ENCODE measurements at regions not wholly inside any gene's neighbourhood (a gene's known extent, or its start where the extent isn't known, plus 50 kb on each side); places are given as distances from the start of the nearest gene placed in this dataset.

GRCh38 chr12:67062193-67062592 is 207.0 kb upstream of the CAND1 start:
- Histone ChIP-seq H3K9me3 (no peaks in the 10 kb centered on the region), H3K27ac (no peak overlapping the region), H3K4me3 (no peak overlapping the region), H3K27me3 (peaks cover 0 to 21% of the 10 kb centered on the region in 2 donors), H3K36me3 (no peaks in the 10 kb centered on the region), H3K4me1 (no peaks in the 10 kb centered on the region)
- TF ChIP-seq POLR2A (IDR thresholded peaks at IDR 0.05) (no peak), EP300 (IDR thresholded peaks at IDR 0.05) (no peak), CTCF (IDR thresholded peaks at IDR 0.05) (no peak)
- DNase-seq (ENCODE audit: low spot score in 2 of 2) = no peak
- 81 to 82% methylated on average over 2 of the region's 2 CpGs for WGBS, 2 donors

DNA sequence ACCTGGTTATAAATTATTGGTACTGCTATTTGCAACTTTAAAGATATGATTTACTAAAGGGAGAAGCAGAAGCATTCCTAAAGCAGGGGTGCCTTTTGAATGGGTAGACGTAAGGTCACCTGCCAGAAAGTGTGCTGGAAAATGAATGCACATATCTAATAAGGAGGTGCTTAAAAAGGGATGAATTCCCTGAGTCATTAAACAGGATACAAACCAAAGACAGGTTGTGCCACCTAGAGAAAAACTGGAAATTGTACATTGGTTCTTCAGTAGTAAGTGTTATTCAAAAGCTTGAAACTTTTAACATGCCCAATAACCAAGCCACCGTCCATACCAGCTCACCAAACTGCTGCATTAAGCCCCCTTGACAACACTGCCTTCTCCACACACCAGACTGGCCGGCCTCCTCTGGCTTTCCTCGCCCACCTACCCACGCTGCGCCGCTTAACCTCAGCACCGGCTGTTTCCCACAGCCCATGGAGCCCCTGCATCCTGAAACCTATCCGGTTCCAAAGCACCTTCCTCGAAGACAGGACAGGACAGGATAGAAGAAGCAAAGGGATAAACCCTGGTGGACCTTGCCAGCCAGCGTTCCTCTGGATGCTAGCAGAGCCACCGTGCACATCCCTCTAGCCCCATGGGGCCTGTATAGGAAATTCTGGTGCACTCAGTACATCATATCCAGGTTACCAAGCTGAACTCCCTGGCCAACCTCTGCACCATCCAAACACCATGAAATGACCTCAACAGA is 201.5 kb upstream of the CAND1 start:
- 36 to 41% methylated on average over 12 of the region's 12 CpGs for WGBS, 2 donors
- Histone ChIP-seq H3K4me3 (no peak overlapping the region), H3K4me1 (peaks cover 0 to 20% (median 6%) of the 10 kb centered on the region in 4 donors), H3K36me3 (no peaks in the 10 kb centered on the region), H3K27me3 (peaks cover 0 to 56% of the 10 kb centered on the region in 2 donors), H3K27ac (no peak overlapping the region), H3K9me3 (no peaks in the 10 kb centered on the region)
- TF ChIP-seq EP300 (IDR thresholded peaks at IDR 0.05) (no peak), POLR2A (IDR thresholded peaks at IDR 0.05) (no peak), CTCF (IDR thresholded peaks at IDR 0.05) (no peak)
- no peak for DNase-seq (ENCODE audit: low spot score in 2 of 2)

- DNase-seq (ENCODE audit: low spot score in 2 of 2) = no peak
- H3K4me3 ChIP-seq = peak overlapping the region; percentile 2 to 64 (median 54)
- no peak overlapping the region for H3K27ac ChIP-seq
- no peak for TF ChIP-seq EP300 (IDR thresholded peaks at IDR 0.05)
- TF ChIP-seq POLR2A (IDR thresholded peaks at IDR 0.05) = no peak
- no peak for TF ChIP-seq CTCF (IDR thresholded peaks at IDR 0.05)
- H3K36me3 ChIP-seq = no peaks in the 10 kb centered on the region
- peaks cover 0 to 56% of the 10 kb centered on the region in 2 donors for H3K27me3 ChIP-seq
- H3K4me1 ChIP-seq = peaks cover 0 to 20% (median 6%) of the 10 kb centered on the region in 4 donors
- 3 to 4% methylated on average over 20 of the region's 20 CpGs for WGBS, 2 donors
- no peaks in the 10 kb centered on the region for H3K9me3 ChIP-seq
Observed at GRCh38 chr12:67068204-67068731, 200.9 kb upstream of the CAND1 start.

- 0 to 1% methylated on average over 18 to 24 of the region's 81 CpGs for WGBS, 2 donors
- TF ChIP-seq POLR2A (IDR thresholded peaks at IDR 0.05) (no peak), EP300 (IDR thresholded peaks at IDR 0.05) (no peak), CTCF (IDR thresholded peaks at IDR 0.05) (no peak)
- no peak for DNase-seq (ENCODE audit: low spot score in 2 of 2)
- H3K4me3 ChIP-seq = peak overlapping the region; percentile 32 to 64 (median 54)
- H3K27me3 ChIP-seq = peaks cover 0 to 56% of the 10 kb centered on the region in 2 donors
- no peaks in the 10 kb centered on the region for H3K9me3 ChIP-seq
- H3K36me3 ChIP-seq = no peaks in the 10 kb centered on the region
- H3K27ac ChIP-seq = peak overlapping the region in 1 of 4 donors; percentile 48
- H3K4me1 ChIP-seq = peaks cover 0 to 20% (median 6%) of the 10 kb centered on the region in 4 donors
Observed at GRCh38 chr12:67068761-67069450, 200.3 kb upstream of the CAND1 start.

All from tibial nerve (tissue), 4 donors.